ENCODE measurements at regions not wholly inside any gene's neighbourhood (a gene's known extent, or its start where the extent isn't known, plus 50 kb on each side); places are given as distances from the start of the nearest gene placed in this dataset.

GRCh38 chr3:194282436-194283122 is 68.5 kb downstream of the CPN2 start:
- no peak for TF ChIP-seq CTCF (IDR thresholded peaks at IDR 0.05; ENCODE audit: control extremely low read depth, extremely low read depth, low read depth, missing control alignments)
- no peak for DNase-seq (ENCODE audit: extremely low spot score)
- ChIA-PET CTCF (interaction anchor here (0.9 to 2.7 kb wide), 2 partner anchors 34 to 501 kb away, joined by 3 to 12 read pairs; no protein-coding TSS in a partner anchor), POLR2A (no interaction called here)

- TF ChIP-seq CTCF (IDR thresholded peaks at IDR 0.05; ENCODE audit: control extremely low read depth, extremely low read depth, low read depth, missing control alignments), result no peak
- POLR2A ChIA-PET, result no interaction called here
- CTCF ChIA-PET, result interaction anchor here (0.9 to 2.7 kb wide), 3 partner anchors 14 to 502 kb away, joined by 3 to 12 read pairs (median 4); no protein-coding TSS in a partner anchor
- DNase-seq (ENCODE audit: extremely low spot score), result no peak
Observed at GRCh38 chr3:194283221-194284006, 67.7 kb downstream of the CPN2 start.

- CTCF ChIA-PET, result interaction anchor here (1.4 to 2.7 kb wide), 2 partner anchors 15 to 32 kb away, joined by 4 to 12 read pairs; no protein-coding TSS in a partner anchor
- no peak for DNase-seq (ENCODE audit: extremely low spot score)
- POLR2A ChIA-PET, result no interaction called here
- no peak for TF ChIP-seq CTCF (IDR thresholded peaks at IDR 0.05; ENCODE audit: control extremely low read depth, extremely low read depth, low read depth, missing control alignments)
Observed at GRCh38 chr3:194284351-194284750, 66.8 kb downstream of the CPN2 start.

GRCh38 chr3:194285024-194285849 is 65.9 kb downstream of the CPN2 start:
- ChIA-PET CTCF (interaction anchor here (1.0 to 1.6 kb wide), 2 partner anchors 22 to 30 kb away, joined by 3 to 4 read pairs; no protein-coding TSS in a partner anchor), POLR2A (no interaction called here)
- TF ChIP-seq CTCF (IDR thresholded peaks at IDR 0.05; ENCODE audit: control extremely low read depth, extremely low read depth, low read depth, missing control alignments), result no peak
- no peak for DNase-seq (ENCODE audit: extremely low spot score)

- no peak for TF ChIP-seq CTCF (IDR thresholded peaks at IDR 0.05; ENCODE audit: control extremely low read depth, extremely low read depth, low read depth, missing control alignments)
- ChIA-PET POLR2A (no interaction called here), CTCF (interaction anchor here (0.8 to 1.6 kb wide), 3 partner anchors 10 to 30 kb away, joined by 3 read pairs; no protein-coding TSS in a partner anchor)
- no peak for DNase-seq (ENCODE audit: extremely low spot score)
Observed at GRCh38 chr3:194285850-194286197, 65.3 kb downstream of the CPN2 start.
